ENCODE measurements at regions not wholly inside any gene's neighbourhood (a gene's known extent, or its start where the extent isn't known, plus 50 kb on each side); places are given as distances from the start of the nearest gene placed in this dataset.
"Not testable (repeated sequence)": the region's sequence is repeated elsewhere in the genome, so short reads cannot be mapped to it uniquely, and the experiment has no call there.

DNA sequence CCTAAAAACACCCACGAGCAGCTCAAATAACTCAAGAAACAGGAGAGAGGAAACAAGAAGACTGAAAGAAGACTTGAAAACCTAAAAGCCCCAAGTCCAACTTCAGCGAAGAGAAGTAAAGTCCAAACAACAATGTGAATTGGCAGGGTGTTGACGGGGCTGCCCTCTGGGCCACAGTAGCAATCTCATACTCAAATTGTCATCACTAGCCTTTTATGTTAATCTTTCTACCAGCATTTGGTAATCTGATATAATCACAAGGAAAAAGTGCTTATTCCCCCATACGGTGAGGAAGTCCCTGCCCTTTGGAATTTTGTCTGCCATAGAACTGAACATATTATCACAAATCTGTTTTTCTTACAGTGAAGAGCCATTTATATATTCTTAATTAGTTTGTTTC is 51.5 kb upstream of the IFNE start:
- DNase-seq = no peak

DNA sequence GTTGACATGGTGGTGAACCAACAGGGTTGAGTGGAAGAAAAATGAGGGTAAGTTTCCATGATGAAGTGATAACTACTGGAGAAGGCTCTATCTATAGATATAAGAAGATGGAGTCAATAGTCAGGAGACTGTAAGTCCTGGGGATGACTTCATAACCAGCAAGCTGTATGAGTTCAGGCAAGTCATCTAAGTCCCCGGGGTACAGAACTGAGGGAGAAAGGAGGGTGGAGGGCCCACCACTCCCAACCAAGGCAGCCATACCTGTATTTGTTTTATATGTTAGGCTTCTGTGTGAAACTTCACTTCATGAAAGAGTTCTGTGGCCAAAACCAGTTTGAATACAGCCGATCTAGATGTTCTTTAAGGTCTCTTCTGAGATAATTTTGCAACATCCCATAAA is 53.3 kb upstream of the IFNE start:
- no peak for DNase-seq

DNA sequence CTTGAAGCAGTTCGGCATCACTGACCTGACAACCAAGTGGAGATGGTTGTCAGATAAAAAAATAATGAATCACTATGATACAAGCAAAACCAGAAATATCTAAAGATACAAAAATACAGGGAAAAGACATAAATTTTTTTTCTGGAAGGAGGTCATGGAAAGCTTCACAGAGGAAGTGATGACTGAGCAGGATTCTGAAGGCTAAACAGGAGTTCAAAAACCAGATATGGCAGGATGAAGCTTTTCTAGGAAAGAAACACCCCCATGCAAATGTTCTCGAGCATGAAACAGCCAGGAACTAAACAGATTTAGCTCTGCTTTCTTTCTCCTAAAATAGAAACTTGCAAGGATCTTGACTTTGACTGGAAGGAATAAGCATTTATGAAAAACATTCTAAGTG is 60.7 kb upstream of the IFNE start:
- DNase-seq = no peak

DNA sequence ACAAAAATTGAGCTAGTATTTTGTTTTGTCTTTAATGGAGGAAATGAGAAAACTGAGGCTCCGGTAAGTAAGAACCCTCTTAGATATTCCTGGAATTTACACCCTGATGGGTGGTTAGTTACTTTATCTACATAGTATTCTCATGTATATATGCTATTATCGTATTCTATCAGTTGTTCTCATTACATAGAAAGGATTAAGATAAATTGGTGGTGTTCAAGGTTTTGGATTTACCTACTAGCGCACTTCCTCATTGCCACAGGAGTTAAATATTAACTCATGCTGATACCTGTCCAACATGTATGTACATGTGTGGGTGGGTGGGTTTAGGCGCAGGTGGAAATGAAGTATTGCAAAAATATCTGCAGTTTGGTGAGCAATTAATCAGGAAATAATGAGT is 61.1 kb upstream of the IFNE start:
- no peak for DNase-seq

DNA sequence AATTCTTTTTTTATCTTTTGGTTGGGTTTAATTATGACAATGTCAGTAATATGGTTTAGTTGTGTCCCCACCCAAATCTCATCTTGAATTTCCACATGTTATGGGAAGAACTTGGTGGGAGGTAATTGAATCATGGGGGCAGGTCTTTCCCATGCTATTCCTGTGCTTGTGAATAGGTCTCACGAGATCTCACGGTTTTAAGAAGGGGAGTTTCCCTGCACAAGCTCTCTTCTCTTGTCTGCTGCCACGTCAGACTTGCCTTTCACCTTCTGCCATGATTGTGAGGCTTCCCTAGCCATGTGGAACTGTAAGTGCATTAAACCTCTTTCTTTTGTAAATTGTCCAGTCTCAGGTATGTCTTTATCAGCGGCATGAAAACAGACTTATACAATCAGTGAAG is 61.7 kb upstream of the IFNE start:
- DNase-seq = not testable (repeated sequence)

DNA sequence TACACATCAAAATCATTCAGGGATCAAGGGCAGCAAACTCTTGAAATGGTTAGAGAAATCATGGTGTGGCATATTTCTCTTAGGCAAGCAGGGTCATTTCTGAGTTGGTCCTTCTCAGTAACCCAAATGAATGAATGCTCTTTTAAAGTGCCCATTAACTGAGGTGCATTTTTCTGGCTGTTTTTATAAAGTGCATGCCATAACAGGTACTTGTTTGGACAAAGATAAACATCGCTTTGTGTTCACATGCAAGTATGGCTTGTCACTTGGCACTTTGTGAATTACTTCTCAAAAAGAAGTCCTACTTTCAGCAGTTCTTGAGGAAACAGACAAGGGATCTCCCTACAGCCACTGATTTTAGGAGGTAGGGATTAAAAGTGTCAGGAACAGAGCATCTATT is 64.8 kb upstream of the IFNE start:
- no peak for DNase-seq

DNA sequence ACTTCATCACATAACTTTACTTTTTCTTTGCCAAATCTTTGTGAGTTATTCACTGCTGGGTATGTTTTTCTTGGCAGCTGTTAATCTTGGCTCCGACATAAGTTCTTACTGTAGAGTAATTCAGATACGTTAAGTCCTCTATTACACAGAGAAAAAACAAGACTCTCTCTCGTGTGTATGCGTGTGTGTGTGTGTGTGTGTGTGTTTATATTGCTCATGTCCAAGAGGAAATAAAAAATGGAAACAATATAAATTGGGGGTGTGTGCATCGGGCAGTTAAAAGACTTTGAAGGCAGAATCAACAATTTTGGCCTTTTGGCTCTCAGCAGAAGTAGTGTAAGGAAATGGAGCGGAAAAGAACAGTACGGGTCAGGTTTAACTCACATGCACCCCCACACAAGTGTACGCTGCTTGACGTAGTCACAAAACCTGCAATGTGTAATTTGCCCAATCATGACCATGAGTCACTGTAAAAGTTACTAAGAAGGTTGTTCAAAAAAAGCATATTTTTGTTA is 67.2 kb upstream of the IFNE start:
- no peak for DNase-seq

DNA sequence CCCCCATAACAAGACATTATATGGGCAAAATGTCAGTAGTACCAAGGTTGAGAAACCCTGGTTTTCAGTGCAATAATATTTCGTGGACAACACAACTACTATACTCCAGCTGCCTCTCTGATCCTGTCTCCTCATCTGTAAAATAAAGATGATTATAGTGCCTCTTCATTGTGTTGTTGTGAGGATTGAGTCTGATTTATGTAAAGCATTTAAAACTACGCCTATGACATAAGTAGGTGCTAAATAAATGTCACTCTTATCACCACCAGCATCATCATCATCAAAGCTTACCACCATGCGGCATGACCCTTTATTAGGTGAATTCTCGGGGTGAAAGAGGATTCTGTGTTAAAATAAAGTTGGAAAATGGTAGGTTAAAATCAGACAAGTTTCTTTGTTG is 67.8 kb upstream of the IFNE start:
- DNase-seq = no peak

DNA sequence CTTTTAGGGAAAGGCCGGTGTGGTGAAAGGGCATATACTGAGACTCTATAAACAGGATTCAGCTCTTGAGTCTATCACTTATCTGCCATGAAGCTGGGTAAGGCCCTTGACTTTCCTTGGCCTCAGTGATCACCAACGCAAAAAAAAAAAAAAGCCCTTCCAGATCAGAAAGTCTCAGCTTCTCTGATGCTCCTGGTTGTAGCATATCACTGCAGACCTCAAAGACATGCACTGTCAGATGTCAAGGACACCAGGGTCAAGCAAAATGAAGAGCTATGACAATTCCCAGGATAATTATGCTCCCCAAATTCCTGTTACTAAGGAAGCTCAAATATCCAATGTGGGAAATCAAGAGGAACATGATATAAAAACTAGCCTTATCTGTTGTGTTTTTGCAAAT is 68.3 kb upstream of the IFNE start:
- DNase-seq = no peak

DNA sequence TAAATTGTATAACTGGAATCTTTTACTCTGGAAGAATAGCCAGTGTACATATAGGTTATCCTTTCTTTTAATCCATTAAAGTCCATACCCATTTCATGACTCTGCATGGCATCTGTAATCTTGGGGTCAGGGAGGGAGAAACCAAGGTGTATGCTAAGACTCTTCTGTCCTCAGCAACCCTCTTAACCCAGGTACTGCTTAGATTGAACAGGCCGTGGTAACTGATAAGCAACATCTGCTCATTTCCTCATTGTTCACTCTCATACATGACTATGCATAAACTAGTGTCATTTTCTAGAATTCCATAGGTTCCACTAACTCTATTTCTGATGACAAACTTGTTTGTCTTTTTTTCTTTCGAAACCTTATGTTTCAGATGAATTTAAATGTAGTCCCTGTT is 69.3 kb upstream of the IFNE start:
- DNase-seq = no peak

DNA sequence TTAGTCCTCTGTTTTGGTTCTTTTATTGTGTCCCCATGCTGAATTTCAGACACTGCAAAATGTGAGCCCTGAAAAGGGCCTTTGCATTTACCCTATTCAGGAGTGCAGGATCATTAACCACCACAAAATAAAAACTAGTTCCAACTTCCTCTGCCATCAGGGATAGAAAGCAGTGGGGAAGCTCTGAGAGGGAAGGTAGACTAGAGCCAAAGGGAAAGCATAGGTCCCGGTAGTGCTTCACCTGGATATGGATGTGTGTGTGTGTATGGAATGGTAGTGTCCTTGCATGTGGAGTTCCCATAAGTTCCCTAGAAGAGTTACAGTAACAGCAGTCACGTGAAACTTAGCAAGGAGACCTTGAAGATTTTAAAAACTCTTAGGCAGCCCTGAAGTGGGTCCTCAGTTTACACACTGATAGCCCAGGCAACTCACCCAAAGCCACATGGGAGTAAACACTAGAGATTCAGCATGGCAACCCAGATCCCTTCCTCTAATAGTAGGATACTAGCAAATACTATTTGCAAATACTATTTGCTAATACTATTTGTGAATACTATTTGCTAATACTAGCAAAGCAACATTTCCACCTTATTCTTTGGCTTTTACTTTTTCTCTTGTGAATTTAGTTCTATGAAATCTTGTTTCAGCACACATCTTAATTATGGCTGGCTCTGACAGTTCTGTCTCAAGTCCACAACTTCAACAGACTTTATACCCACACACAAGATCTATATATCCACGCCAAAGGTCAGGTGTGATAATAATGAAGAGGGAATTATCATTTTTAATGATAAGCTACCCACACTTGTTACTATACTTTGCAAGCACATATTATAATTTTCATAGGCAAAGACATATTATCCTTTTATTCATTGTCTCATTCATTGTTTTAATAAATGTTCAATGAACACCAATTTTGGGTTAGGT is 70.4 kb upstream of the IFNE start:
- no peak for DNase-seq

DNA sequence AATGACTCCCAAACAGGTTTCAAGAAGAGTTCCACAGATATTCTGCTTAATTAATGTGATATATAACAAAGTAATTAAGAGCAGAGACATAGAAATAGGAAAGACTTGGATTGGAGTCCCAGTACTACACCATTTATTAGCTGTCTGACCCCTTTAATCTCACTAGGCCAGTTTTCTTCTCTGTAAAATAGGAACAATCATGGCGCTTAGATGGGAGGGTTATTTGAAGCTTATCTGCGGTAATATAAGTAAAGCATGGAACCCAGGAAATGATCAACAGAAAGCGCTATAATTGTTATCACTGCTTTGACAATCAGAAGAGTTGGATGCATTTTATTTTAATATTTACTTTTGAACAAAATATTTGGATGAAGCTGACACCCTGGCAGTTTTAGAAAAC is 71.3 kb upstream of the IFNE start:
- no peak for DNase-seq

DNA sequence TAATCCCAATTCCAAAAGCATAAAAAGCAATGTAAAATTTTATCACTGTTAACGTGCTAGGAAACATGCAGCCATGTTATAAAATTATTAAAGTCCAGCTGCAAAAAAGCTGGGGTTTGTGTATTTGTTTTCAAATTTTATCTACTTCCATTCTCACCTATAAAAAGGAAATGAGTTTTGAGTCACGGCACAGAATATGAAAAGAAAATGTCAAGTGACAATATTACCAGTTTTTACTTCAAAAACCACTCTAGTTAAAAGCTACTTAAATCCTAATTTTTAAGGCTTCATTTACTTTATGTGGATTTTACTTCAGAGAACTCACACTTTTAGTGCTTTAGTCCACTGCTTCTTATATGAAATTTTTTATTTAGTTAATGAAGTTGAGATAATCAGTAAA is 72.7 kb upstream of the IFNE start:
- DNase-seq = no peak

DNA sequence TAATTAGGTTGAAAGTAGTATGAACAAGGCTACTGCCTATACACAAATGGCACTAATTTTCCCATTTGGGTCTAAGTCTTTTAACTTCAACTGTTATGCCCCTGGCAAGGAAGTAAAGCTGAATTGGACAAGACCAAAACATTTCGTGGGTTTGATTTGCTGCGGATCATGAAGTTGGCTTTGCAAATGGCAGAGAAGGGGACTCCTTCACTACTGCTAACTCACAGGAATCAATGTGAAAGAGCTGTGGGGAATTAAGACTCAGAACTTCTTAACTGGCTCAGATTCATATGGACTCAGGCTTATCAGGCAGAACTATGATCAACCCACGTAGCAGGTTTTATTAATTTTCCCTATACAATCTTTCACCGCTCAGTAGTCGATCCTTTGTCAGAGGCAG is 73.8 kb upstream of the IFNE start:
- no peak for DNase-seq

DNA sequence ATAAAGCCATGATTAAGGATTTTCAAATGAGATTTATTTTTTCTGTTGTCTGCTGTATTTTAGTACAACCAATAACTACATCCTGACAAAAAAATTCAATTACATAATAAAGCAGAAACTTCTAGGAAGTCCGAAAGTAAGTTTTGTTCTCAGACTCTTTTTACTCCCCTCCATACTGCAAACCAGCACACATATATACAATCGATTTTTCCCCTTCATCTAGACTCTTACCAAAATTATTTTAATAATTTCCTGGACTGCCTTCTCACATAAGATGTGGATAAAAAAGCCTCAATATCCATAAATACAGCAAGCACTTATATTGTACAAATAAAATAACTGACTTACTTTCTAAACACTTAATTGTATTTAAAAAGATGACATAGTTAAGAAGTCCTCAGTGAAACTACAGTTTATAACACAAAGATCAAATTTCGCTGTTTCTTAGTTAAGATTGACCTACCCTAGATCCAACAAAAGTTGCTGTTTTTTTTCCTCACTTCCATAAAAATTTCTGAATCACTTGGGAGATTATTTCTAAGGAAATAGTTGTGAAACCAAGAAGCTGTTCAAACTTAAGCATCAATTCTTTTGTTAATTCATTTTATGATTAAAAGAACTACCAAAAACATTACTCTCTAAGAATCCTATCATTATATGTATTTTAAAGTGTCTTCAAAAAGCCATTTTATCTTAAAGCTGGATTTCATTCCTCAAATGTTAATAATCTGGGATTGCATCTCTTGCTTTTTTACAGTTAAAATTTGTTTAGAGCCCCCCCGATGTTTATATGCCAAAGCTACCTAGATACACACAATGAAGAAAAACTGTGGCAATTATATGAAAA is 74.7 kb upstream of the IFNE start:
- DNase-seq = no peak

DNA sequence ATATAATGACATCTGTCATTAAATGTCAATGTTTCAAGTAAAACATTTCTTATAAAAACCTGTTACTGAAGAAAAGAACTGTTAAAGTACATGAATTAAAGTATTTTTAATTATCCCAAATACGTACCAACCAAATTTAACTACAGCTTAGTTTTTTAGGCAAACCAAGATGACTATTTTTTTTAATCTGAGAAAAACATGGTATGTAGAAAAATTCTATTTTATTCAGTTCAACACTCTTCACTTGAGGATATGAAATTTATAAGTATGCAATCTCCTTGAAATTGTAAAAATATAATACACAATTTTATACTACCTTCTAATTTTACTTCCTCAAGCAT is 75.3 kb upstream of the IFNE start:
- no peak for DNase-seq

DNA sequence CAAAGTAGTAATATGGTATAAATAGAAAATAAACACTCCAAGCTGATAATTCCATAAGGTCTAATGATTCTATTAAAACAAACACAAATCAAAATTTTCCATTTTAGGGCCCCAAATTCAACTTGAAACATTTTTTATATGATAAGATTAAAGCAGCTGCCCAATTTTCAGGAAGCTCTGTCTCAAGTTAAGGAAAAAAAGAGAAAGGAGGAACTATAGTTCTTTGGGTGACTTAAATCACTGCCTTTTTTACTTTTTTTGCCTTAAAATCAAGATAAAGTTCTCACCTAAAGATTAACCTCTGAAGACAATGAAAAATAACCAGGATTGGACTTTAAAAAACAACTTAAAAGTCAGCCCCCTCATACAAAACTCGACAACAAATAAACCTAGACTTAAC is 76.0 kb upstream of the IFNE start:
- no peak for DNase-seq

DNA sequence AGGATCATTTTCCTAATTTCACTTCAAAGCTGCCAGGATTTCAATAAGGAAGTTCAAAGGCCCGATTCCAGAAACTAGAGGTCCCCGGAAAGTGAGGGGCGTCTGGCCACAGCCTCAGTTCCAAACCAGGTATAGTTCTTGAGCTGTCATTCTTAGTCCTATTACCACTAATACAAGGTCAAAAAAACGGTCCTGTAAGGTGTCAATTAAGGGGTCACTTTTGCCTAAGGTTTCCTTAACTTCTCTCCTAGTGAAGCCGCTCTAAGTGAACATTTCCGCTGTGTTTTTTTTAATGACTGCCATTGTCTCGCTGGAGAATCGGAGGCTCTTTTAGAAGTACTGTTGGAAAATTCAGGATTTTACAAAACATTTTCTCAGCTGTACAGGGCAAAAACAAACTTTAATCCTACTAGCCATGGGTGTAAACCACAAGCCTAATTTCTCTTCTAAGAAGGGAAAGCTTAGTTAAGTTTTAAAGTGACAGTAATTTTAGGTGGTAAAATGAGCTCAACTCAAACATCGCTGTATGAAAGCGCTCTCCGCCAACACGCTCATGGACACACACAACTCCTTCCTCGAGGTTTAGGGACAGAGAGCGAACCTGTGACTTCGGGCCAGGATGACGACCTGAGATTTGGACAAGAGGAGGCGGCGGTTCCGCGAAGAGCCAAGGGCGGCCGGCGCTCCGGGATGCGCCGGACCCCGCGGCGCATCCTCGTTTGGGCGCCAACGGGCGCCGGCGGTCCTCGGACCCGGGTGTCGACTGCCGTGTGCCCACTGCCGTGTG is 76.7 kb upstream of the IFNE start:
- peak in 1 of 14 donors; percentile 24 for DNase-seq

DNA sequence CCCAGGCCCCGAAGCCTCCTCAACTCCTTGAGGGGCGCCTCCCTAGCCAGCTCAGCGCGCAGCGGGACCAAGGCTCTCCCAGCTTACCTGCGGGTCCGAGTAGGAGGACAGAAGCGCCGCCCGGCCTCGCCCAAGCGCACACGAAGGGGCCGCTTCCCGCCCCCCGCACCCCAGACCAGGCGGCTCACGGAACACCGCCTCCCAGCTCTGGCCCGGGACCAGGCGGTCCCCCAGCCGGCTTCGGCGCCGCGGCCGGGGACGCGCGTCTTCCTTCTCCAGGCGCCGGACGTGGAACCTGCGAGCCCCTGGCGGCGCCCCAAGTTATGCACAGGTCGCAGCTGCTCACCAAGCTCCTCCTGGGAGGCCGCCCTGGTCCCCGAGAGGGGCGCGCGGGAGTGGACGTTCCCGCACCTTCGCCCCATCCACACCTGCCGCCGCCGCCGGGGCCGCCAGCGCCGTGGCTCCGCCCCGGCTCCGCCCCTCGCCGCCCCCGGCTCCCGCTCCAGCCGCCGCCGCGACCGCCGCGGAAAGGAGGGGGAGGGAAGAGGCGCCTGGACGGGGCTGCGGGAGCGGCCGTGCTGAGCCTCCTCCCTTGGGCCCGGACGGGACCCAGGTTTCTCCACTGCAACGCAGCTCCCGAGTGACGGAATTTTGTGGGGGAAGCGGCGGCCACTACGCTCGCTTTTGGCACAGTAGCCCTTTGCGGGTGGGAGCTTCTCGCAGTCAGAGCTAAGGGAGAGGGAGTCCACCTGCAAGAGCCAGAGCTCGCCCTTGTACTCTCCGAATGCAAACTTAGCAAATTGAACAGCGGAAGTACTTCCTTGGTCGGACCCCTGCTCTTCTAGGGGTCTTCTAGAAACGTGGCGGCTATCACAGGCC is 77.5 kb upstream of the IFNE start:
- peak in 2 of 14 donors; percentile 13 to 44 for DNase-seq

DNA sequence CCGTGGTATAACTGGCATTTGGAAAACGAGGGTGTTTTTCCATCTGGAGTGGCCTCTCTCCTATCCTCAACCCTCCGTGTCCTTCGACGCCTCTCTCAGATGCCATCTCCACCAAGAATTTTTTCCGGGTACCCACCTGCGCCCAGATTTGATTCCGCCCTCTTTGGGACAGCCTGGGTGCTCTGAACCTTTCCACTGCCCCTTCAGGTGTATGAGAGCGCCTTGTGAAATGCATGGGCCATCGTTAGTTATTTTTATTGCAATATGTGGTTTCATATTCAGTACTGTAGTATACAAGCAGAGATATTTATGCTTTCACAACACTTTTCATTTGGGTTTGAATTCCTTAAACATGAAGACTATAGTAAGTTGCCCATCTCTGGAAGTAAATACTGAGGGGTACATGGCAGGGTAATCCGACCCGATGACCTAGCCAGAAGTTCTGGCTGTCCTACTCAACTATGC is 78.2 kb upstream of the IFNE start:
- no peak for DNase-seq

DNA sequence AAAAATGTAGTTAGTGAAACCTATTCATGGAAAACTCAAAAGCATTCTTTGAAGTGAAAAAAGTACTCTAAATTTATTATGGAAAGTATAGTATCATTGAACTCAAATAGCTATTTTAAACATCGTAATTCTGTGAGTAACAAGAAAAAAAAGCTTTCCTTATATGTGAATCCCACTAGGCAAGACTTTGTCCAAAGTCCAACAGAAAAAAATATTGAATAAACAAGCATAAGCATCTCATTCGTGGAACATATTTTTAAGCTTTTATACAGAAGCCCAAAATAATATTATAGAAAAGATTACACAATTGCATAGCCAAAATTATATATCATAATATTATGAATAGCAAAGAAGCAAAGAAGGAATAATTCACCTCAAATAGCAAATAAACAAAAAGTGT is 79.4 kb upstream of the IFNE start:
- no peak for DNase-seq

DNA sequence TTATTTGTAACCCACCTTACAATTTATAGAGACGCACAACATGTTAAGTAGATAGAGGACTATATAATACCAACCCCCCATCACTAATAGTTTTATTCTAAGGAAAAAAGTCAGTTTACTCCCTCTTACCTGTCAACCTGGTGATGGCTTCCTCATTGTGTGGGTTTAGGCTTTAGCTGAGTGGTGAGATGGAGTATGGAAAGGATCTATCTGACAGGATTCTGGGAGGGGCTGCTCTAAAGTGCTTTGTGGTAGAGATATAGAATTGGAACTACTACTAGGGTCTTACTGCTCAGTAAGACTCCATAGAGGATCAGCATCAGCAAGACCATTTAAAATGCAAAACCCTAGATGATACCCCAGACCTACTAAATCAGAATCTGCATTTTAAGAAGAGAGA is 82.1 kb upstream of the IFNE start:
- DNase-seq = no peak

All from C1 segment of cervical spinal cord (tissue), 14 donors.